ENCODE measurements at regions not wholly inside any gene's neighbourhood (a gene's known extent, or its start where the extent isn't known, plus 50 kb on each side); places are given as distances from the start of the nearest gene placed in this dataset.

- no peak for TF ChIP-seq CTCF (IDR thresholded peaks at IDR 0.05; ENCODE audit: insufficient read depth, low read length, poor library complexity, severe bottlenecking)
- Histone ChIP-seq H3K4me3 (ENCODE audit: low read depth, low read length) (no peak overlapping the region), H3K36me3 (ENCODE audit: control insufficient read depth, insufficient read depth, low read length) (no peaks in the 10 kb centered on the region), H3K27me3 (ENCODE audit: control insufficient read depth, insufficient read depth, low read length) (no peaks in the 10 kb centered on the region)
- no peak for DNase-seq (ENCODE audit: low read depth)
Observed at GRCh38 chr3:59547874-59548273, 498.0 kb upstream of the CFAP20DC start.

GRCh38 chr3:59546522-59546921, 496.7 kb upstream of the CFAP20DC start:
- Histone ChIP-seq H3K36me3 (ENCODE audit: control insufficient read depth, insufficient read depth, low read length) (no peaks in the 10 kb centered on the region), H3K27me3 (ENCODE audit: control insufficient read depth, insufficient read depth, low read length) (no peaks in the 10 kb centered on the region), H3K4me3 (ENCODE audit: low read depth, low read length) (no peak overlapping the region)
- no peak for DNase-seq (ENCODE audit: low read depth)
- no peak for TF ChIP-seq CTCF (IDR thresholded peaks at IDR 0.05; ENCODE audit: insufficient read depth, low read length, poor library complexity, severe bottlenecking)

- TF ChIP-seq CTCF (IDR thresholded peaks at IDR 0.05; ENCODE audit: insufficient read depth, low read length, poor library complexity, severe bottlenecking) = no peak
- no peak for DNase-seq (ENCODE audit: low read depth)
- Histone ChIP-seq H3K36me3 (ENCODE audit: control insufficient read depth, insufficient read depth, low read length) (no peaks in the 10 kb centered on the region), H3K27me3 (ENCODE audit: control insufficient read depth, insufficient read depth, low read length) (no peaks in the 10 kb centered on the region), H3K4me3 (ENCODE audit: low read depth, low read length) (no peak overlapping the region)
Observed at GRCh38 chr3:59545374-59545773, 495.5 kb upstream of the CFAP20DC start.

GRCh38 chr3:59542276-59542675, 492.5 kb upstream of the CFAP20DC start:
- no peaks in the 10 kb centered on the region for H3K27me3 ChIP-seq (ENCODE audit: control insufficient read depth, insufficient read depth, low read length)
- TF ChIP-seq CTCF (IDR thresholded peaks at IDR 0.05; ENCODE audit: insufficient read depth, low read length, poor library complexity, severe bottlenecking) = no peak
- no peaks in the 10 kb centered on the region for H3K36me3 ChIP-seq (ENCODE audit: control insufficient read depth, insufficient read depth, low read length)
- no peak for DNase-seq (ENCODE audit: low read depth)
- H3K4me3 ChIP-seq (ENCODE audit: low read depth, low read length) = no peak overlapping the region

- Histone ChIP-seq H3K27me3 (ENCODE audit: control insufficient read depth, insufficient read depth, low read length) (no peaks in the 10 kb centered on the region), H3K4me3 (ENCODE audit: low read depth, low read length) (no peak overlapping the region)
Observed at GRCh38 chr3:59540696-59541095, 490.9 kb upstream of the CFAP20DC start.

More at GRCh38 chr3:59540696-59541095, 490.9 kb upstream of the CFAP20DC start:
- TF ChIP-seq CTCF (IDR thresholded peaks at IDR 0.05; ENCODE audit: insufficient read depth, low read length, poor library complexity, severe bottlenecking) = no peak
- no peak for DNase-seq (ENCODE audit: low read depth)
- no peaks in the 10 kb centered on the region for H3K36me3 ChIP-seq (ENCODE audit: control insufficient read depth, insufficient read depth, low read length)
